Activated CD4-positive, alpha-beta T cell treated with anti-CD3 and anti-CD28 coated beads, Interleukin-2, amount 50 U/mL, for 1 hour (primary cell): ENCODE measurements at regions not wholly inside any gene's neighbourhood (a gene's known extent, or its start where the extent isn't known, plus 50 kb on each side); places are given as distances from the start of the nearest gene placed in this dataset.

Source experiments
- DNase-seq: peaks from one replicate; pipeline ENCODE4 v3.0.0-alpha.2; 2020

GRCh38 chr2:226256237-226256636 lies 543.4 kb downstream of the IRS1 start:
- no peak for DNase-seq

- DNase-seq: no peak
These were observed 548.0 kb downstream of the IRS1 start for GRCh38 chr2:226251661-226252060.

DNA sequence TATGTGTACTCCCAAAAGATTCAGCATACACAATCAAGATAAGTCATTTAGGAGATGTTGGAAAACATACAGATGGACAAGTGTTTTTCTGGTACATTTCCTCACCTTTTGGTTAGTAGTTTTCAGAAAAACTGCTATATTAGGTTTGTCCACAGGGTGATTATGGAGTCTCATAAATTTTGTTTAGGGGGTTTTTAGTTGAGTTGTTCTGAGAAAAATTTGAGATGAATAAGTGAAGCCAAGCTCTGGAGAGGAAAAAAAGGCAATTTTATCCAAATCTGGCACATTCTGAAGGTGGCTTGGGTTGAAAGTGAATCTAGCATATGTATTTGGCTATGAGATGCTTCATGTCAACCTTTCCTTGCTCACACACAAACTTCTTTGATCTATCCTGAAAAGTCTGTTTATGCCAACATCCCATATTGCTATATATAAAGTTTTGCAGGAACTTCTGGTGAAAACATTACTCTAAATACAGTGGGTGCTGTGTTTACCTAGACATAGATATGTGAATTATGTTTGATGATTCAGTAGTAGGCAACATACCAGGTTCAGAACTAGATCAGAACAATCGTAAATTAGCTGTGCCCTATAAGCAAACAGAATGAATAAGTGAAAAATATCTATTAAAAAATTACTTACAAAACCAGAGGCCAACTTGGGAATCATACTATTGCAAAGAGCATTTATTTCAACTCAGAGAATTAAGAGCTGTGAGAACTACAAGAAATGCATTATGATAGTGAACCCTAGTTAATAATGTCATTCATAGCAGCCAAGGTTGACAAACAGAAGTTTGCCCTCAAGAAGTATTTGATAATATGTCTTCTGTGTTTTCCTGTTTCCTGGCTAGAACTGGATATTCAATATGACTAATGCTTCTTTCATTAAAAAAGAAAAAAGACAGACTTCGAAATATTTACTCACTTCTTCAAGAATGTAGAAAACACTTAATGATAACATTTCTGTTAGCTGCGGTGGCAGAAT lies 552.0 kb downstream of the IRS1 start:
- no peak for DNase-seq

DNA sequence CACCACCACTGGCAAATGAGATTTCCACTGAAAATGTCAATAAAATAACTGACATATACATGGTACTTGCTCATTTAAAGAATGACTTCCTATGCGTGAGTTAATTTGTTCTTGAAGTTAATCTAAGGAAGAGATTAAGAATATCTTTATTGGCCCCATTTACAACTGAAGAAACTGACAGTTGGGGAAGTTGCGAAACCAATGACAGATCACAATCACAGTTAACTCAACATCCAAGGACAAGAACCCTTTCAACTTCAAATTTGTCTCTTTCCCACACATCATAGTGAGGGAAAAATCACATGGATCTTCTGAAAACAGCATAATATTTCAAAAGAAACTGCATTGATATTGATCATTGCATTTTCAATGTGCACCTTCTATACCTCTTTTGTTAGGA lies 565.4 kb downstream of the IRS1 start:
- DNase-seq: no peak

GRCh38 chr2:226233388-226233787 lies 566.2 kb downstream of the IRS1 start:
- no peak for DNase-seq

GRCh38 chr2:226228080-226228479 lies 571.5 kb downstream of the IRS1 start:
- no peak for DNase-seq

GRCh38 chr2:226227341-226227740 lies 572.3 kb downstream of the IRS1 start:
- DNase-seq: no peak

DNA sequence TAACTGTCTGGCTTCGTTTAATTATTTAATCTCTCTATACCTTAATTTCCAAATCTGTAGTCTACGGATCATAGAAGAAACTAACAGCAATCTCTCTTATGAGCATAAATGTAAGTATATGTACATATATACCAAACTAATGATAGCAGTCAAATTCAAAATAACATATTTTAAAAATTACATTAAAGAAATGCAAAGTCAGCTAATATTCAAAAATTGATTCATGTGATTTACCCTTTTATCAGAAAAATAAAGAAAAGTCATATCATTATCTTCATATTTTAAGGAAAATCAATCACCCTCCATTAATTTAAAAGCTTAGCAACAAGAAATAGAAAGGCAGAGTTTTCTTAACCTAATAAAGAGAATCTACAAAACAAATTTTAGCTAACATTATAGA lies 575.9 kb downstream of the IRS1 start:
- DNase-seq: no peak

DNA sequence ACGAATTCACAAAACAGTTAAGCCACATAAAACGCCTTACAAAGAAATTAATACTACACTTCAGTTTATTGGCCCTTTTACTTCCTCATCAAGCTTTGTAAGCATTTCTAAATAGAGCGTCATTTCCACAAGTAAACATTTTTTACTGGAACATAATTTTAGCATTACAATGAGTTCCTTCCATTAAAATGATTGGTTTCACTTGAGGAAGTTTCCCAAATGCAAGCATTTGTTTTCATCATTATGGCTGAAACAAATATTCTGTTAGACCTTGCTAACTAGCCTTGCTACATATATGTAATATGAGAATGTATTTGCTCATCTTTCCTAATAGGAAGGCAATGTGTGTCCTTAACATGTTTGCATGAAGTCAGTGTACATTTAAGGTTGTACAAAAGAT lies 579.1 kb downstream of the IRS1 start:
- DNase-seq: no peak

- DNase-seq: no peak
These were observed 582.4 kb downstream of the IRS1 start for GRCh38 chr2:226217191-226217590.

- DNase-seq: no peak
These were observed 583.0 kb downstream of the IRS1 start for GRCh38 chr2:226216575-226216974.

DNA sequence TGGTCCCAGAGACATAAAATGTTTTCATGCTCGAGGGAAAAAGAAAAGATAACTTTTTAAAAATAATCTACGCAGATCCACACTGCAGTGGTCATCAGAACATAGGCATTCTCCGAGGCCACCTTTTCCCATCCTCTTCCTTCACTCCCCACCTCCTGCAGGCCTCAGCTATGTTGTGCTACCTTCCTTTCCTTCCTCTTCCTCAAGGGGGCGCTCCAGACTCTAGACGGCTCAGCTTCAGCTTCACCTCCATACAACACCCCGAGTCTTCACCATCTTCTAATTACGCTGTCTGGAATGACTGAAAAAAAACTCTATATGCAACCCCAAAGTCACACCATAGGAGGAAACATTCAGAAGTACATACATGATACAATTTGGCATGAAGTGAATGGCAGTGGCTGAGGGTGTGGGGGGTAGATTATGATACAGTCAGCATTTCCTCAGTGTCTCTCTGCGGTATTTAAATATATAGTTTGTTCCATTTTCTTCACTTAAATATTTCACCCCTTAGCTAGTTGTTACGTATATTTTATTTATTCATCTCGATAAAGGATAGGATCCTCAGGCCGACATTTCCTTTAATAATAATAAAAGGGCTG lies 583.6 kb downstream of the IRS1 start:
- peak; percentile 57 for DNase-seq

DNA sequence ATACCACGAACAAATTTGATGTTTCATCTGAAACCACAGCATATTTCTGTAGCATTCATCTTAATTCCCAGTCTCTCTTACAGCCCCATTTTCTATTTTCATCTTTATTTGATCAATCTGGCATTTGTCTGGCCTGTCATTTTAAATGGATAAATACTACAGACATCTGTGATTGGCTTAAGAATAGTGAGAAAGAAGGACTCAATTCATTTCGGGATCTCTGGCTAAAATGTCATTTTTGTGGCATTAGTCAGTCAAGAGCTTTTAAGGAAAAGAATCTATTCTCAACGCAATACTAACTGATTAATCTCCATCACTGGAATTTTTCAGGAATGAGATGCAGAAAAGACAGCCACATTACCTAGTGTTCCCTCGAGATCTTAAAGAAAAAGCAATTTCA lies 585.9 kb downstream of the IRS1 start:
- no peak for DNase-seq

DNA sequence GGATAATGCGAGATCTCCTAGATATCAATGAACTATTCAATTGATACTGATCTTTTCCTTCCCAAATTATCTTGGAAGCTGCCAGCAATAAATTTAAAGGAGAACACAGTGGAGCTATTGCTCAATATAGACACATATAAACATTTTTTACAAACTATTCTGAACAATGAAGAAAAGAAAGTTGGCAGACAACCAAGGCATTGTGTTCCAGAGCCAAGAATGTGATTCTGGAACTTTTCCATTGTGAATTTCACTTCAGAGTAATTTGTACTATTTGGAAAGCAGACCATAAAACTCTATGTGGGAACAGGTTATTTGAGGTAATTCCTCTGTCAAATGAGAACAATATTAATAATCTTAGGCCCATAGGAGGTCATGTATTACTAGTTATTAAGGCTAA lies 588.2 kb downstream of the IRS1 start:
- no peak for DNase-seq

- no peak for DNase-seq
These were observed 590.9 kb downstream of the IRS1 start for GRCh38 chr2:226208726-226209125.

- no peak for DNase-seq
These were observed 591.9 kb downstream of the IRS1 start for GRCh38 chr2:226207671-226208070.

DNA sequence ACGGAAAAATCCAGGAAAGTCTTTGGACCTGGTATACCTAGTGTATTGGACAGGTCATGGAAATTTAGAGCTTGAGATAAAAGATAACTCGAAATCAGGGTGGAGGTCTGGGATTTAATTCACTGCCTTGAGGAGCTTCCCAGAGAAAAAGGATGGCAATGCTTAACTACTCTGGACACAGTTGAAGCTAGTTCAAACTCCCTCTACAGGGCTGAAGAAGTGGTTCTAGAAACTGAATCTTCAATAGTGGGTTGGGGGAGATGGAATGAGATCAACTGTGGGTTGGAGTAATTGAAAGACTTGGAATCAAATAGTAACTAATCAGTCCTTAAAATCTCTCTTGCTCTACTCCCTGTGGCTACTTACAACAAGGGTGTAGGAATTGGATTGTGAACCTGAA lies 600.1 kb downstream of the IRS1 start:
- DNase-seq: no peak

GRCh38 chr2:226198956-226199355 lies 600.7 kb downstream of the IRS1 start:
- no peak for DNase-seq

- DNase-seq: no peak
These were observed 609.0 kb downstream of the IRS1 start for GRCh38 chr2:226190479-226191252.

DNA sequence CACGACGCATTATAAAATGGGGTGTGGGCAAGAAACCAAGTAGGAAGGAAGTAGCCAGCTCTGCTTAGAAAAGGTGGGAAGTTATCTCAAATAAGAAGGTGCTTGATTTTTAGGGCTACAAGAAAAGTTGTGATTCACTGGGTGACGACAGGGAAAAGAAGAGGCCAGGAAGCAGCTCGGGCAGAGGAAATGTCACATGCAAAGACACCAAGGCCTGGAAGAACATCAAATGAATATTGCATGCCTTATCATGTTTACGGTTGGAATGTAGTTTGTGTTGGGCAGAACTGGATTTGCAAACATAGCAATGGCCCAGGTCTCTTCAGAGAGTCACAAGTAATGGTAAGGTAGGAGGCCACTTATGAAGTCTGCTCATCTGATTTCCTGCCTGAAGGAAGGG lies 610.6 kb downstream of the IRS1 start:
- DNase-seq: no peak

DNA sequence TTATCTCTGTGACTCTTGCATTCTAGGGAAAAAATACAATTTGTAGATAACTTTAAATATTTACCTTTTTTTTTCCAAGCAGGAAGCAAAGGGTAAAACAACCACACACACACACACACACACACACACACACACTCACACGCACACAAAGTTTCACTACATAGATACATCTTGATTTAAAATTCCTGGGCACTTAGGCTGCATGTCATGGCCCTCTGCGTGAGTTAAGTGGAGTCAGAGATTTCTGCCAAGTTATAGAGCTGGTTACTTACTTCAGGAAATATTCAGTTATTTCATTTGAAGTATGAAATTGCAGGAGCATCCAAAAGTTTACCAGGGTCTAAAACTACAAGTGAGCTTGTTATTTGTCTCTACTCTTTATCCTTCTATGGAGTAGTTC lies 612.0 kb downstream of the IRS1 start:
- DNase-seq: no peak

DNA sequence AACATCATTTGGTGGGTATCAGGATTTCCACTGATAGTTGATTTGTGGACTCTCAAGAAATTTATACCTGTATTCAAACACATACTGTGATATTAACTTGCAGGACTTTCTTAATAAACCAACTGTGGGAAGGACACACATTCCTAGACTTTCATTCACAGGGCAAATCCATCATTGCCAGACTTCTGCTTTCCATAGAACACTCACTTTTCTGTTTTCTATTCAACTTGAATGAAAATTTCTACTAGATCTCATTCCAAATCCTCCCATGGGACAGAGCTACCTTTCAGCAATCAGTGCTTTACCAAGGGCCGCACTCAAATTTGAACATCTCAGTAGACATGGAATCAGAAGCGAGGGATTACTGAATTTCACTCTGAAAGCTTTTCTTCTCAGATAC lies 612.5 kb downstream of the IRS1 start:
- DNase-seq: no peak

- DNase-seq: no peak
These were observed 613.9 kb downstream of the IRS1 start for GRCh38 chr2:226185616-226186211.
